ENCODE measurements at regions not wholly inside any gene's neighbourhood (a gene's known extent, or its start where the extent isn't known, plus 50 kb on each side); places are given as distances from the start of the nearest gene placed in this dataset.
"Not testable (repeated sequence)": the region's sequence is repeated elsewhere in the genome, so short reads cannot be mapped to it uniquely, and the experiment has no call there.

GRCh38 chr1:47638713-47639112 lies 200.9 kb downstream of the FOXD2 start:
- DNase-seq = no peak

DNA sequence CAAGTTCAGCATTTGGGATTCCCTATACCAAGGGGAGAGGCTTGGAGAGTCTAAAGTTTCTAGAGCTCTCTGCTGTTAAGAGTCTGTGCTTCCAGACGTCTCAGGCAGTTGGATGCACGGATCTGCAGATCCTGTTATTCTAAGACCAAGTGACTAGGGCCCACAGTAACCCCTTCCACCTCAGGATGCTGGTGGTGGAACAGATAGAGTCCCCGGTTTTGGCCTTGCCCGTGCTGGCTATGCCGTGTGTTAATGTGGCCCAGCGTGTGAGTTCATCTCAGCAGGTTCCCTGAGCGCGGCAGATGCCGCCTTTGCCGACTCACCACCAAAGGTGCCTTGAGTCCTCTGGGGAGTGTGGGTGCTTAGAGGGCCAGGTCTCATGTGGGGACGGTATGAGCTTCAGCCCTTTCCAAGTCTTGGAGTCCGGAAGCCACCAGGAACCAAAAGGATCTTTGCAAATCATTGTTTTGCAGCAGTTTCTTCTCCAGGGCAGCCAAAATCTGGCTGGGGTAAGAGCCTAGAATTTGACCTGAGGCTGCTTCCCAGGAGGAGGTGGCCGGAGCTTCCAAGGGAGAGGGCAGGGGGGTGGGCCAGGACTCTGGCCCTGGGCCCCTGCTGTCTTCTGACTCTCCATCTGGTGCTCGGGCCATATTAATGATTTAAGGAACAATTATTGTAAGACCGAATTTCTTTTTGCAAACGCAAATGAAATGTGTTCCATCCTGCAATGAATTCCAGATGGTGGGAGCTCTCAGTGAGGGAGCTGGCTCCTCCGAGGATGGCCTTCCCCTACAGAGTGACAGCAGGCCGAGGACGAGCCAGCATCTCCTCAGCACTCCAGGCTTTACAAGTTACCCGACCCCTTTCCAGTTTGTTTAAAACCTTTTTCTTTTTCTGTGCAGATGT lies 205.7 kb downstream of the FOXD2 start:
- no peak for DNase-seq

DNA sequence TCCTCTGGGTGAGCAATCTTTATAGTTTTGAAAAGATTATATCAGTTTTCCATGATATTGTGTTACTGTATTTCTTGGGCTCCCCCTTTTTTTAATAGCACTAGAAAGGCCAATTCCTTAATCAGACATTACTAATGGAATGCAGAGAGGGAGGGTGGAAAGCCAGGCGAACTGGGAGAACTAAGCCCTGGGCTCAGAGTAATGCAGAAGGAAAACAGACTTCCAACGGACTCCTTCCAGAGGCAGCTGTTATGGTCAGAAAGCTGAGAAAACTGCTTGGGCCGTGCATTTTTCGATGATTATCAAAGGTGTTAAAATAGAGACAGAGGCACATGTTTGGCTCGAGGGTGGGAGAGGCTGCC lies 206.3 kb downstream of the FOXD2 start:
- no peak for DNase-seq

DNA sequence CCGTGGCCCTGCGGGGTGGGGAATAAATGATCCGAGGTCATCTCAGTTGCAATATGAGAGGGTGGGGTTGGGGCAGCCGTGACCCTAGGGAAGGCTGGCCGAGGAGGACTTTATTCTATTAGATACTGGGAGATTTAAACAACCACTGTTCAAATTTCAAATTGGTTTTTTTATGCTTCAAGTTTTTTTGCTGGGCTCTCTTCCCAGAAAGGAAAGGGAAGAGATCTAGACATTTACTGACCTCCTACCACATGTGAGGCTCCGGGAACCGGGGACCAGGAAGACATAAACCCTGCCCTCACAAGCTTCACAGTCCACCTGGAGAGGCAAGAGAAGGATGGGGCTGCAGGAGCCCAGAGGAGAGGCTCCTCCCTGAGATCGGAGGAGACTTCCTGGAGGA lies 207.3 kb downstream of the FOXD2 start:
- DNase-seq = no peak

DNA sequence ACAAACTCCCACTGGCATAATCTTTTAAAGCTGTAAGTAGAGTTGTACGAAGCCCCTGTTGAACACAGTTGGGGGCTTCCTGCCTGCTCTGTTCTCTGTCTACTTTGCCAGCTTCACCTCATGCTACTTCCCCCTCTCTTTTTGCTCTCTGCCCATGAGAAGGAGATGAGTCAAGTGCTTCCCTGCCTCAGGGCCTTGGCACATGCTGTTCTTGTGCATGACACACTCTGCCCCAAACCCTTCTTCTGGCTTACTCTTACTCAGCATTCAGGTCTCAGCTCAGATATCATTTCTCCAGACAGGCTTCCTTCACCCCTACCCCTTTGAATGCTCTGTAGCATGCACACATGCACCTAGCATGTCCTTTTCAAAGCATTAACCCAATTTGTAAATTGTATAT lies 208.8 kb downstream of the FOXD2 start:
- no peak for DNase-seq

DNA sequence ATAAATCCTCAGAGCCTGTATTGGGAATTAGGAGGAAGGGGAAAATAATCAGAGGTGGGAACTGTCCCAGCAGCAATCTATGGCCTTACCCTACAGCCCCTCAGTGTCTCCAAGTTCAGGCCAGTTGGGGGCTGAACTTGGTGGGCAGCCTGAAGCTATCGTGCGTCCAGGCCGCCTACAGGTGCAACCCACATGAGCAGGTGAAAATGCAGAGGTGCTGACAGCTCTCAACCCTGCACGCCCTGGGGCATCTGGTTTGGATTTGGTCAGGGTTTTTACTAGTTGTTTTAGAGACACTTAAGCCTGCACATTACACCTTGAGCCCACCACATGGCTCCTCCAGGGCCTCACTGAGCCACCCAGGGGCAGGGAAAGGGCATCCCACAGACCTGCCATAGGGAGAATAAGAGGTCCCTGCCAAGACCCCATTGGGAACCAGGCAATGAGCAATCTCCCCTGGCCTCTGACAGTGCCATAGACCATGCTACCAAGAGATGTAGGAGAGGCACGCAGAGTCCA lies 209.5 kb downstream of the FOXD2 start:
- DNase-seq = no peak

GRCh38 chr1:47650205-47650604 lies 212.4 kb downstream of the FOXD2 start:
- no peak for DNase-seq

DNA sequence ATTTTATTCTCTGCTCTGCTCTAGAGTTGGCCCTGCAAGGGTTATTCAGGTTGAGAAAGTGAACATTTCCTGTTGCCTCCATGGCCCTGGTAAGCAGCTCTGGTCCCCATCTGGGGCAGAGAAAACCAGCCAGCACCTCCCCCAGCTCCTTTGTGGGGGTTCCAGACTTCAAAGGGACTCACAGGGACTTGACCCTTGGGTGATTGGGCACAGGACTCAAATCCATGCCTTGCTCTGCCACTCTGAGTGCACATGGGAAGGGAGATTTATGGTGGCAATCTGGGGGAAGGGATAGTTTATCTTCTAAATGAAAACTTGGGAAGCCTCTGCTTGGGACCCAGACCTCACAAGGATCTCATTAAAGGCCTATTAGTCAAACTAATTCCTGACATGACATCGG lies 212.8 kb downstream of the FOXD2 start:
- no peak for DNase-seq

DNA sequence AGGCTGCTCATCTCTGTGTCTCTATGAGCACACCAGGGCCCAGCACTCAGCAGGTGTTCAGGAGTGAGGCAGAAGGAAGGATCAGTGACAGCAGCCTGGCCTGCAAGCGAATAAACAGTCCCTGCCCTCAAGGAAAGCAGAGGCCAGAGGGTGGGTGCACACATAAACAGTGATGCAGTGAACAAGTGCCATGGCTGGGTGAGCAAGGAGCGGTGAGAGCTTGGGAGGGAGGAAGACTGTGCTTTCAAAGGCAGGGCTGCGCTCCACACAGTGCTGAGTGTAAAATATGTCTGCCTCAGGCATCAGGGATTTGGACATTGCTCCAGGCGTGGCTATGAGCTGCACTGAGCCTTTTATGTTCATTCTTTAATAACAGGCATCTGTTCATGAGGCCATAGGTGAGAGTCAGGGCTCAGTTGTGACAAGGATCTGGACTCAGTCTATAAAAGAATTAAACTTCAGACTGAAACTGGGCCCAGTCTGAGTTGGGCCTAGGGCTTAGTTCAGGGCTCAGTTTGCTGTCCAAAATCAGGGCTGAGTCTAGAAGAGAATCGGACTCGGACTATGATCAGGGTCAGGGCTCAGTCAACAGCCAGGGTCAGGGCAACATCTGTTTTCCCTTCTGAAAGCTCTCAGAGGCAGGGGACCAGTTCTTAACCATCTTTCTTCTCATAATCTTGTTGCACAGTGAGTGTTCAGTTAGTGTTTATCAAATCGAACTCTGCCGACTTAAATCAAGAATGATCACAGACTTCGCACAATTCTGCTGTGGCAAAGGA lies 213.7 kb downstream of the FOXD2 start:
- DNase-seq = no peak

DNA sequence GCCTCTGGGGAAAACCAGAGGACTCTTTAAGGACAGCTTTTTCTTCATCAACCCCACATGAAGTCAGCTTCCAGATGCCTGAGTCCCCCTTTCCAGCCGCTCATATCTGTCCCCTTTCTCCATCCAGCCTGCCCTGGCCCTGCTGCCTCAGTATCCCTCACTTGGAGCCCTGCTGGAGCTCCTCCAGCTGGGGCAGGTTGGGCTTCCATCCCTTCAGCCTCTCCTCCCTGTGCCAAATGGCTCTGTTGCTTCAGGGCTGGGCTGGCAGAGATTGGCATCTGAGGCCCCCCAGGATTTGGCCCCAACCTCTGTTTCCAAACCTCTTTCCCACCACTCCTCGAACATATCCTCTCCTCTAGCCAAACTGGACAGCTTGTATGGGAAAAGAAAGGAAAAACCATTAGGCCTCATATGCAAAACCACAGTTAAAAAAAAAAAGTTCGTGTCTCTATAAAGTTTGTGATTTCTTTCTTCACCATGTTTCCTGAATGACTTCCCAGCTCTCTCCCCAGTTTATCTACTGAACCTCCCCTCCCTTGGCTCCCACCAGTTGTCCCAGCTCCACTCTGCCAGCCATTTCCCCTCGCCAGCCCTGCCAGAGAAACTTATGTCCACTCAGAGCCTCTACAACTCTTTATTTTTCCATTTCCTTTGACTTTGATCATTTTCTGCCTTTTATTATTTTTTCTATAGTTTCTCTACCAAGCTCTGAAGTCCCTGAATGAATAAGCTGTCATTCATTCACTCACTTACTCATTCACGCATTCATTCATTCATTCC lies 217.9 kb downstream of the FOXD2 start:
- DNase-seq = no peak

DNA sequence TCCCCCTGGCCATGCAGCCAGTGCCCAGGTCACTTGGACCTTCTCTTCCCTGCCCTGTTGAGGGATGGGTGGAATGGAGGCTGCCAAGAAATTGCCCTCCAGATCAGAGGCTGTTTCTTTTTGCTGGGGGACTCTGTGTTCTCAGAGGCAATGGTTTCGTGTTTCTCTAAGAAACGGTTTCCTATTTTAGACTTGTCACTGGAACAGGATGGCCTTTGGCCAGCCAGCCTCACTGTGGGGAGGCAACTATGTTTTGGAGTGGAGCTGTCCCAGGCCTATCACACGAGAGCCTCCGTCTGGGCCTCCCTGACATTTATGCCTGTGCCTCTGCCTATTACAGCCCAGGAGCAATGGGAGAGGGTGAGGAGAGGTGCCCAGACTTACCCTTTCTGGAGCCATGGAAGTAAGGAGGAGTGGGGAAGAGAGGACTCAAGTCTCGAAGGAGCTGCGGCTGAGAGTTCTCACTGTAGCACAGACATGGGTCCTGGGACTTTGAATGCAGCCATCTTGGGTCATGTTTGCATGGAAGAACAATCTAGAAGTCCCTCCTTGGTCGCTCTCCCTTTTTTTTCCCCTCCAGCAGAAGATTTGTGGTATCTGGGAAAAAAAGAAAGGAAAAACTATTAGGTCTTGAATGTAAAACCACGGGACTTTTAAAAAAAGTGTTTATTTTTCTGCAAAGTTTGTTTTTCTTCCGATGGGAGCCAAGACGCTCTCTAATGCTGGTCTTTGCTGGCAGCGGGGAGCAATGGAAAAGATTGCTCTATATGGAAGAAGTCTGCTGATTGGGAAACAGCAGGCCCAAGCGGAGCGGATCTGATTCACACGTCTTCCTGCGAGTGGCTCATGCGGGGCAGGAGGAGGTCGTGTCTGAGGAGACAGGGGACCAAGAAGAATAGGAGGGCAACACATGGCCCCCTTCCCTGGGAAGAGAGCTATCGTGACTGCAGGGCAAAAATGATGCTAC lies 219.2 kb downstream of the FOXD2 start:
- no peak for DNase-seq

DNA sequence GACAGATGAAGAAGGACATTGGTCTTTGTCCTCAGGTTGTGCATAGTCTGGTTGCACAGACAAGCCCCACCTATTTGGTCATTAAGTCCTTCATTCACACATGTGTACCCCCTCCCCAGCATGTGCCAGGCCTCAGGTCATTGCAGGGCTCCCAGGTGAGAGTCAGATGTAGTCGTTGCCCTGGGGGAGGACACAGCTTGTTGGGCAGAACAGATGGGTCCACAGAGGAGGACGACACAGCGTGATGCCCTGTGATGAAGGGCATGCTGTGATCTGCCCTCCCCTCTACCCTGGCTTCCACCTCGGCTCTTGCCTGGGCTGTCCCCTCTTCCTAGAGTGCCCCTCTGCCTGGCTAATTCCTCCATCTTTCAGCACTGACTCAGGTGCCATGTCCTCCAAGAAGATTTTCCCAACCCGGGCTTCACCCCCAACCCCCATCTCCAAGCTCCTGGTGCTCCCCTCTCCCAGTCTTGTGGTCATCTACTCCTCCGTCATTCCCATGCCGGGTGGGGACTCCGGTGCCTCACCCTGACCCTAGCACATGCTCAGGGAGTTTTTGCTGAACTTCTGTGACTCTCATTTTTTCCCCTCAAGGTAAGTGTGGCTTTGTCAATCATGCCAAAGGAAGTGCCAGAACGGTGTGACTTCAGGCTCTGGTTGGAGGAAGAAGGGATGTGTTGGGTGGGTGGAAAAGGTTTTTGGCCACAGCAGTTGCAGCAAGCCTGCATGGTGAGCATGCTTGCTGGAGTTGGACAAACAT lies 220.5 kb downstream of the FOXD2 start:
- no peak for DNase-seq

DNA sequence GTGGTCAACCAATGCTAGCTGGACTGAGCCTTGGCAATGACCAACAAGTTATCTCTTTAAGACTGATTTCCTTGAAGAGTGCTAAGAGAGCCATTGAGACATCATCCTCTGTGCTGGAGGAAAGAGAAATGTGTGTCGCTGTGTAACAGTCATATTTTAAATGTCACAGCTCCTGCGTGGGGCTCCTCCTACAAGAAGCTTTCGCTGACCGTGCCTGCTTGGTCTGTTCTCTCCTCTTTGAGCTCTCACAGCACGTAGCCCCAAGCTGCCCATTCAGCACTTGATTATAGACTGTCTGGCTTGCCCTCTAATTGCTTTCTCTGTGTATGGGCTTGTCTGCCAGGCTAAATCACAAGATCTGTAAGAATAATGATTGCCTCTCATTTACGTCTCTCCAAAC lies 221.3 kb downstream of the FOXD2 start:
- DNase-seq = no peak

DNA sequence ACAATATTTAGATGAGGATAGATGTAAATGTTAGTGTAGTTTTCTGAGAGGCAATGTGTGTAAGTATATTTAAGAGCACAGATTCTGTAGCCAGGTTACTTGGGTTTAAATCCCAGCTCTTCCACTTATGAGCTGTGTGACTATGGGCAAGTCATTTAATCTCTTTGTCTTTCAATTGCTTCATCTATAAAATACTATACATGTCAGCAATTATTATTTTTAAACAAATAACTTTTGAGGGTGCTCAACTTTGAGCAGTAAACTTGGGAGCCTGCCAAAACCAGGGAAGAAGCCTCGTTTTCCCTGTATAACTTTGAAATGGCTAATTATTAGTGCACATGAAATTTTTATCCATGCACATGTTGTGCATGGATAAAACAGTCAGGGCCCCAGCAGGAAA lies 222.8 kb downstream of the FOXD2 start:
- no peak for DNase-seq

- no peak for DNase-seq
These were observed 223.2 kb downstream of the FOXD2 start for GRCh38 chr1:47661040-47661439.

DNA sequence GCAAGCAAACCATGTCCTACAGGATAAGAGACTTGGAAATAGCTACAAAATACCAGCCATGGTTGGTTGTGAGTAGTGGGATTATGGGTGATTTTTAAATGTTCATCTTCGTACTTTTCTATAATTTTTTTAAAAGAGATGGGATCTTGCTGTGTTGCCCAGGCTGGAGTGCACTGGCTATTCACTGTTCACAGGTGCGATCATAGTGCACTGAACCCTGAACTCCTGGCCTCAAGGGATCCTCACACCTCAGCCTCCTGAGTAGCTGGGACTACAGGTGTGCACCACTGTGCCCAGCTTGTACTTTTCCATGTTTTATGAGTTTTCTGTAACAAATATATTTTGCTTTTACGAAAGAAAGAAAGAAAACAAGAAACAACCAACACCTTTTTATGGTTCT lies 224.2 kb downstream of the FOXD2 start:
- no peak for DNase-seq

DNA sequence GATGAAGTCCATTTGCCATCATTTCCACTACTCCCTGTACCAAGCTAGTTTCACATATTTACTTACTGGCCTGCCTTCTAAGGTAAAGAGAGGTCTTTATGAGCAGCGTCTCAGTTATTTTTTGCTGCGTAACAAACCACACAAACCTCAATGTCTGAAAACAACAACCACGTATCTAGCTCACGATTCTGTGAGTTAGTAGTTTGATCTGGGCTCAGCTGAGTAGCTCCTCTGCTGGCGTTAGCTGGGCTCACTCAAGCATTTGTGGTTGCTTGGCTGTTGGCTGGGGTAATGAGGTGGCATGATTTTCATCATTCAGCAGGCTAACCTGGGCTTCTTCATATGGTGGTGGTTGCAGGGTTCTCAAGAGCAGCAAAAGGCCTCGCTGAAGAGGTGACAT lies 225.4 kb downstream of the FOXD2 start:
- DNase-seq = no peak

- no peak for DNase-seq
These were observed 226.5 kb downstream of the FOXD2 start for GRCh38 chr1:47664356-47664755.

GRCh38 chr1:47664896-47665295 lies 227.1 kb downstream of the FOXD2 start:
- not testable (repeated sequence) for DNase-seq

GRCh38 chr1:47669081-47669585 lies 231.3 kb downstream of the FOXD2 start:
- no peak for DNase-seq

- DNase-seq = no peak
These were observed 234.8 kb downstream of the FOXD2 start for GRCh38 chr1:47672622-47673021.

Data from activated CD4-positive, alpha-beta T cell treated with anti-CD3 and anti-CD28 coated beads for 4 hours (primary cell).